HEK293 (cell line): ENCODE measurements at regions not wholly inside any gene's neighbourhood (a gene's known extent, or its start where the extent isn't known, plus 50 kb on each side); places are given as distances from the start of the nearest gene placed in this dataset.

Experiments
- CTCF ChIA-PET: fragments of 350-600 bp; formaldehyde crosslinking; extraction: SDS; loops from one replicate; lab custom pipeline; 2021; ENCODE audit warnings: antibody characterized with exemption; lab: Yijun Ruan, JAX
- POLR2A ChIA-PET: fragments of 300-600 bp; formaldehyde crosslinking; extraction: SDS; loops from one replicate; lab custom pipeline; 2020; ENCODE audit warnings: antibody characterized with exemption, inconsistent platforms; lab: Yijun Ruan, JAX
- H3K27ac ChIP-seq: fragments of 200-500 bp; sonication (Bioruptor generic); 2 replicates; pipeline ENCODE4 v1.5.1; 2014; ENCODE audit warnings: low read depth, low read length, control low read depth, inconsistent platforms; ENCODE audit errors: extremely low read depth
- H3K36me3 ChIP-seq, 2 experiments: fragments of 200-500 bp in 1 of 2; sonication (Bioruptor generic) in 1 of 2; 1 replicate in 1 of 2; 2 replicates in 1 of 2; pipeline ENCODE4 v1.5.1; 2014 to 2017; ENCODE audit warnings: inconsistent platforms in 2 of 2, low read length in 2 of 2; ENCODE audit not compliant: control insufficient read depth in 2 of 2, insufficient read depth in 1 of 2
- H3K4me1 ChIP-seq: fragments of 200-500 bp; sonication (Bioruptor generic); 2 replicates; pipeline ENCODE4 v1.5.1; 2014; ENCODE audit warnings: mild to moderate bottlenecking, low read length, inconsistent platforms; ENCODE audit not compliant: control insufficient read depth, insufficient read depth
- H3K4me3 ChIP-seq: 2 replicates; pipeline ENCODE4 v1.5.1; 2011; ENCODE audit warnings: low read depth, mild to moderate bottlenecking, control low read depth, low read length, moderate library complexity
- H3K9me3 ChIP-seq: fragments of 200-500 bp; sonication (Bioruptor generic); 2 replicates; pipeline ENCODE4 v1.5.1; 2014; ENCODE audit warnings: low read depth, low read length, inconsistent platforms; ENCODE audit not compliant: control insufficient read depth, insufficient read depth
- RBAK ChIP-seq: fragments of 450-650 bp; formaldehyde crosslinking; IDR thresholded peaks from 2 replicates; pipeline ENCODE4 v1.5.1; 2016; ENCODE audit warnings: missing biosample characterization, missing genetic modification characterization
- SALL2 ChIP-seq: fragments of 450-650 bp; formaldehyde crosslinking; IDR thresholded peaks from 2 replicates; pipeline ENCODE4 v1.5.0; 2017; ENCODE audit warnings: missing biosample characterization, mild to moderate bottlenecking, missing genetic modification characterization, borderline replicate concordance
- ZBTB17 ChIP-seq: fragments of 450-650 bp; formaldehyde crosslinking; IDR thresholded peaks from 2 replicates; pipeline ENCODE4 v1.5.1; 2016; ENCODE audit warnings: missing biosample characterization, missing genetic modification characterization
- ZBTB48 ChIP-seq: fragments of 450-650 bp; formaldehyde crosslinking; IDR thresholded peaks from 2 replicates; pipeline ENCODE4 v1.5.1; 2016; ENCODE audit warnings: missing biosample characterization, missing genetic modification characterization
- ZFHX2 ChIP-seq: fragments of 450-650 bp; formaldehyde crosslinking; conservative IDR thresholded peaks from 2 replicates; pipeline ENCODE4 v1.5.1; 2016; ENCODE audit warnings: missing biosample characterization, missing genetic modification characterization
- ZNF140 ChIP-seq: fragments of 450-650 bp; formaldehyde crosslinking; IDR thresholded peaks from 2 replicates; pipeline ENCODE4 v1.5.1; 2016; ENCODE audit warnings: missing biosample characterization, missing genetic modification characterization
- ZNF155 ChIP-seq: fragments of 450-650 bp; formaldehyde crosslinking; IDR thresholded peaks from 2 replicates; pipeline ENCODE4 v1.5.1; 2016; ENCODE audit warnings: missing biosample characterization, missing genetic modification characterization
- ZNF221 ChIP-seq: fragments of 450-650 bp; formaldehyde crosslinking; IDR thresholded peaks from 2 replicates; pipeline ENCODE4 v1.5.1; 2017; ENCODE audit warnings: missing biosample characterization, missing genetic modification characterization, borderline replicate concordance
- ZNF223 ChIP-seq: fragments of 450-650 bp; formaldehyde crosslinking; IDR thresholded peaks from 2 replicates; pipeline ENCODE4 v1.5.1; 2016; ENCODE audit warnings: missing biosample characterization, missing genetic modification characterization
- ZNF239 ChIP-seq: fragments of 450-650 bp; formaldehyde crosslinking; IDR thresholded peaks from 2 replicates; pipeline ENCODE4 v1.5.1; 2016; ENCODE audit warnings: missing biosample characterization, missing genetic modification characterization
- ZNF292 ChIP-seq: fragments of 450-650 bp; formaldehyde crosslinking; IDR thresholded peaks from 2 replicates; pipeline ENCODE4 v1.5.1; 2016; ENCODE audit warnings: low read depth, missing biosample characterization, missing genetic modification characterization, borderline replicate concordance
- ZNF341 ChIP-seq: fragments of 450-650 bp; formaldehyde crosslinking; IDR thresholded peaks from 2 replicates; pipeline ENCODE4; 2016; ENCODE audit warnings: low read depth, missing biosample characterization, missing genetic modification characterization
- ZNF394 ChIP-seq: fragments of 450-650 bp; formaldehyde crosslinking; IDR thresholded peaks from 2 replicates; pipeline ENCODE4 v1.5.1; 2016; ENCODE audit warnings: missing biosample characterization, missing genetic modification characterization, mild to moderate bottlenecking, moderate library complexity, borderline replicate concordance
- ZNF423 ChIP-seq: fragments of 450-650 bp; formaldehyde crosslinking; IDR thresholded peaks from 2 replicates; pipeline ENCODE4 v1.5.1; 2016; ENCODE audit warnings: missing biosample characterization, missing genetic modification characterization
- ZNF501 ChIP-seq: fragments of 450-650 bp; formaldehyde crosslinking; IDR thresholded peaks from 2 replicates; pipeline ENCODE4 v1.5.1; 2016; ENCODE audit warnings: missing biosample characterization, missing genetic modification characterization
- ZNF510 ChIP-seq: fragments of 450-650 bp; formaldehyde crosslinking; IDR thresholded peaks from 2 replicates; pipeline ENCODE4 v1.5.1; 2018; ENCODE audit warnings: mild to moderate bottlenecking, missing genetic modification characterization, missing biosample characterization; ENCODE audit not compliant: insufficient replicate concordance
- ZNF529 ChIP-seq: fragments of 450-650 bp; formaldehyde crosslinking; IDR thresholded peaks from 2 replicates; pipeline ENCODE4 v1.5.1; 2017; ENCODE audit warnings: missing genetic modification characterization, missing biosample characterization; ENCODE audit not compliant: insufficient replicate concordance
- ZNF555 ChIP-seq: fragments of 450-650 bp; formaldehyde crosslinking; conservative IDR thresholded peaks from 2 replicates; pipeline ENCODE4 v1.5.1; 2017; ENCODE audit warnings: missing biosample characterization, mild to moderate bottlenecking, missing genetic modification characterization, inconsistent platforms
- ZNF571 ChIP-seq: fragments of 450-650 bp; formaldehyde crosslinking; IDR thresholded peaks from 2 replicates; pipeline ENCODE4 v1.5.0; 2017; ENCODE audit warnings: missing biosample characterization, missing genetic modification characterization
- ZNF596 ChIP-seq: fragments of 450-650 bp; IDR thresholded peaks from 2 replicates; pipeline ENCODE4 v1.5.0; 2018; ENCODE audit warnings: missing biosample characterization, mild to moderate bottlenecking, missing genetic modification characterization, moderate library complexity
- ZNF626 ChIP-seq: fragments of 450-650 bp; sonication (Bioruptor Pico); formaldehyde crosslinking; IDR thresholded peaks from 2 replicates; pipeline ENCODE4 v1.5.1; 2018; ENCODE audit warnings: missing biosample characterization, missing genetic modification characterization, inconsistent platforms
- ZSCAN16 ChIP-seq: fragments of 450-650 bp; formaldehyde crosslinking; IDR thresholded peaks from 2 replicates; pipeline ENCODE4 v1.5.1; 2016; ENCODE audit warnings: missing biosample characterization, missing genetic modification characterization
- ZSCAN23 ChIP-seq: fragments of 450-650 bp; formaldehyde crosslinking; IDR thresholded peaks from 2 replicates; pipeline ENCODE4 v1.5.1; 2016; ENCODE audit warnings: missing biosample characterization, missing genetic modification characterization
- TF ChIP-seq, protein P1 (sequence below): fragments of 450-650 bp; formaldehyde crosslinking; IDR thresholded peaks from 2 replicates; pipeline ENCODE4 v1.5.1; 2016; ENCODE audit warnings: missing biosample characterization, missing genetic modification characterization
- TF ChIP-seq, protein P2 (sequence below): fragments of 450-650 bp; formaldehyde crosslinking; conservative IDR thresholded peaks from 2 replicates; pipeline ENCODE4 v1.5.1; 2016; ENCODE audit warnings: low read depth, missing biosample characterization, missing genetic modification characterization
- TF ChIP-seq, protein P3 (sequence below): fragments of 450-650 bp; formaldehyde crosslinking; IDR thresholded peaks from 2 replicates; pipeline ENCODE4 v1.5.0; 2017; ENCODE audit warnings: missing biosample characterization, missing genetic modification characterization, borderline replicate concordance

DNA sequence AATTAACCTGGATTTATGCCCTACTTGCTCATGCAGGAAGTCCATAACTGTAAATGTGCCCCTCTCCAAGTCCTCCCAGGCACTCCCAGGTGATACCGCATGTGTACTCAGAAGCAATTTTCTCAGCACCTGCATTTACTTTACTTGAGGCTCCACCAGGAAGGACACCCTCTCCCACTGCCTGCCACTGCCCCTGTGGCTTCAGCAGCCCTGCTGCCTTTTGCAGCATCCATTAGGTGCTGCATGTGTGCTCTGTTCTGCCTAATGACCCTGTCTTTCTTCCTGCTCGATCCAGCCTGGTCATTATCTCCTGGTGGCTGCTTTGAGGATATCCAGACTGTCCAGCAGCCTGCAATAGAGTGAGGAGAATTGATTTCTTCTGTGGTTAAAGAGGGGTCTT lies 107.6 kb upstream of the SEMA6D start:
- ChIA-PET CTCF (interaction anchor here (0.6 kb wide), 1 partner anchor 39 kb away, joined by 3 read pairs; no protein-coding TSS in a partner anchor), POLR2A (no interaction called here)
- TF ChIP-seq ZNF555 (tag by site-specific recombination) (no peak), ZNF423 (tag by site-specific recombination) (no peak), ZNF501 (no peak), ZNF596 (tag by site-specific recombination) (no peak), ZNF292 (tag by site-specific recombination) (no peak), ZBTB48 (tag by site-specific recombination) (no peak), ZNF223 (tag by site-specific recombination) (no peak), ZNF341 (tag by site-specific recombination) (no peak), ZNF155 (tag by site-specific recombination) (no peak), ZNF221 (tag by site-specific recombination) (no peak), ZNF140 (tag by site-specific recombination) (no peak), RBAK (tag by site-specific recombination) (no peak), SALL2 (tag by site-specific recombination) (no peak)
- TF ChIP-seq, protein P1, sequence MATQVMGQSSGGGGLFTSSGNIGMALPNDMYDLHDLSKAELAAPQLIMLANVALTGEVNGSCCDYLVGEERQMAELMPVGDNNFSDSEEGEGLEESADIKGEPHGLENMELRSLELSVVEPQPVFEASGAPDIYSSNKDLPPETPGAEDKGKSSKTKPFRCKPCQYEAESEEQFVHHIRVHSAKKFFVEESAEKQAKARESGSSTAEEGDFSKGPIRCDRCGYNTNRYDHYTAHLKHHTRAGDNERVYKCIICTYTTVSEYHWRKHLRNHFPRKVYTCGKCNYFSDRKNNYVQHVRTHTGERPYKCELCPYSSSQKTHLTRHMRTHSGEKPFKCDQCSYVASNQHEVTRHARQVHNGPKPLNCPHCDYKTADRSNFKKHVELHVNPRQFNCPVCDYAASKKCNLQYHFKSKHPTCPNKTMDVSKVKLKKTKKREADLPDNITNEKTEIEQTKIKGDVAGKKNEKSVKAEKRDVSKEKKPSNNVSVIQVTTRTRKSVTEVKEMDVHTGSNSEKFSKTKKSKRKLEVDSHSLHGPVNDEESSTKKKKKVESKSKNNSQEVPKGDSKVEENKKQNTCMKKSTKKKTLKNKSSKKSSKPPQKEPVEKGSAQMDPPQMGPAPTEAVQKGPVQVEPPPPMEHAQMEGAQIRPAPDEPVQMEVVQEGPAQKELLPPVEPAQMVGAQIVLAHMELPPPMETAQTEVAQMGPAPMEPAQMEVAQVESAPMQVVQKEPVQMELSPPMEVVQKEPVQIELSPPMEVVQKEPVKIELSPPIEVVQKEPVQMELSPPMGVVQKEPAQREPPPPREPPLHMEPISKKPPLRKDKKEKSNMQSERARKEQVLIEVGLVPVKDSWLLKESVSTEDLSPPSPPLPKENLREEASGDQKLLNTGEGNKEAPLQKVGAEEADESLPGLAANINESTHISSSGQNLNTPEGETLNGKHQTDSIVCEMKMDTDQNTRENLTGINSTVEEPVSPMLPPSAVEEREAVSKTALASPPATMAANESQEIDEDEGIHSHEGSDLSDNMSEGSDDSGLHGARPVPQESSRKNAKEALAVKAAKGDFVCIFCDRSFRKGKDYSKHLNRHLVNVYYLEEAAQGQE = no peak

DNA sequence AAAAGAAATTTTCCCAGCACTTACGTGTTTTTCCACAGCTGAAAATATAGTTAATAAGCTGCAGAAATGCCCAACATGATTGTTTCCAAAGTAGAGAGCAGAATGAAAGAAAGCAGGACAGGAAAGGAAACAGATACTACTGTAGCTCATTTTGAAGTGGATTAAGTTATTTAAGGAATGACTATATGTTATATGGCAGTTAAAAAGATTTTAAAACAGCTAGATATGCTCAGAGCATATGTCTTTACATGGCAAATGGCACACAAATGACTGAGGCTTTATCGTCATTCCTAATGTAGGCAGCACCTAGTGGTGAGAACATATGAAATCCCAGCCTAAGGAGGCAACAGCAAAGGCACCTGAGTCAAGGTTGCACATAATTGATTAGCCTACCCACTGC lies 106.6 kb upstream of the SEMA6D start:
- Histone ChIP-seq H3K36me3 (no peaks in the 10 kb centered on the region), H3K4me3 (no peak overlapping the region), H3K9me3 (no peaks in the 10 kb centered on the region), H3K4me1 (peaks cover 4% of the 10 kb centered on the region; the same call in 1 of the 2 replicates), H3K27ac (no peak overlapping the region)
- CTCF ChIA-PET = no interaction called here
- POLR2A ChIA-PET = interaction anchor here (0.7 kb wide), 1 partner anchor 24 kb away, joined by 4 read pairs; no protein-coding TSS in a partner anchor
- TF ChIP-seq ZNF571 = no peak
- no peak for TF ChIP-seq ZNF626
- no peak for TF ChIP-seq ZBTB17 (tag by site-specific recombination)
- no peak for TF ChIP-seq ZNF239 (tag by site-specific recombination)
- TF ChIP-seq ZNF221 (tag by site-specific recombination) = no peak
- TF ChIP-seq ZSCAN16 (tag by site-specific recombination) = no peak
- TF ChIP-seq ZNF394 (tag by site-specific recombination) = no peak
- TF ChIP-seq, protein P2, sequence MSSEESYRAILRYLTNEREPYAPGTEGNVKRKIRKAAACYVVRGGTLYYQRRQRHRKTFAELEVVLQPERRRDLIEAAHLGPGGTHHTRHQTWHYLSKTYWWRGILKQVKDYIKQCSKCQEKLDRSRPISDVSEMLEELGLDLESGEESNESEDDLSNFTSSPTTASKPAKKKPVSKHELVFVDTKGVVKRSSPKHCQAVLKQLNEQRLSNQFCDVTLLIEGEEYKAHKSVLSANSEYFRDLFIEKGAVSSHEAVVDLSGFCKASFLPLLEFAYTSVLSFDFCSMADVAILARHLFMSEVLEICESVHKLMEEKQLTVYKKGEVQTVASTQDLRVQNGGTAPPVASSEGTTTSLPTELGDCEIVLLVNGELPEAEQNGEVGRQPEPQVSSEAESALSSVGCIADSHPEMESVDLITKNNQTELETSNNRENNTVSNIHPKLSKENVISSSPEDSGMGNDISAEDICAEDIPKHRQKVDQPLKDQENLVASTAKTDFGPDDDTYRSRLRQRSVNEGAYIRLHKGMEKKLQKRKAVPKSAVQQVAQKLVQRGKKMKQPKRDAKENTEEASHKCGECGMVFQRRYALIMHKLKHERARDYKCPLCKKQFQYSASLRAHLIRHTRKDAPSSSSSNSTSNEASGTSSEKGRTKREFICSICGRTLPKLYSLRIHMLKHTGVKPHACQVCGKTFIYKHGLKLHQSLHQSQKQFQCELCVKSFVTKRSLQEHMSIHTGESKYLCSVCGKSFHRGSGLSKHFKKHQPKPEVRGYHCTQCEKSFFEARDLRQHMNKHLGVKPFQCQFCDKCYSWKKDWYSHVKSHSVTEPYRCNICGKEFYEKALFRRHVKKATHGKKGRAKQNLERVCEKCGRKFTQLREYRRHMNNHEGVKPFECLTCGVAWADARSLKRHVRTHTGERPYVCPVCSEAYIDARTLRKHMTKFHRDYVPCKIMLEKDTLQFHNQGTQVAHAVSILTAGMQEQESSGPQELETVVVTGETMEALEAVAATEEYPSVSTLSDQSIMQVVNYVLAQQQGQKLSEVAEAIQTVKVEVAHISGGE (tag by site-specific recombination) = no peak
- no peak for TF ChIP-seq ZNF510
- no peak for TF ChIP-seq ZNF529 (tag by site-specific recombination)
- TF ChIP-seq ZSCAN23 = no peak
- no peak for TF ChIP-seq ZFHX2 (tag by site-specific recombination)
- TF ChIP-seq, protein P3, sequence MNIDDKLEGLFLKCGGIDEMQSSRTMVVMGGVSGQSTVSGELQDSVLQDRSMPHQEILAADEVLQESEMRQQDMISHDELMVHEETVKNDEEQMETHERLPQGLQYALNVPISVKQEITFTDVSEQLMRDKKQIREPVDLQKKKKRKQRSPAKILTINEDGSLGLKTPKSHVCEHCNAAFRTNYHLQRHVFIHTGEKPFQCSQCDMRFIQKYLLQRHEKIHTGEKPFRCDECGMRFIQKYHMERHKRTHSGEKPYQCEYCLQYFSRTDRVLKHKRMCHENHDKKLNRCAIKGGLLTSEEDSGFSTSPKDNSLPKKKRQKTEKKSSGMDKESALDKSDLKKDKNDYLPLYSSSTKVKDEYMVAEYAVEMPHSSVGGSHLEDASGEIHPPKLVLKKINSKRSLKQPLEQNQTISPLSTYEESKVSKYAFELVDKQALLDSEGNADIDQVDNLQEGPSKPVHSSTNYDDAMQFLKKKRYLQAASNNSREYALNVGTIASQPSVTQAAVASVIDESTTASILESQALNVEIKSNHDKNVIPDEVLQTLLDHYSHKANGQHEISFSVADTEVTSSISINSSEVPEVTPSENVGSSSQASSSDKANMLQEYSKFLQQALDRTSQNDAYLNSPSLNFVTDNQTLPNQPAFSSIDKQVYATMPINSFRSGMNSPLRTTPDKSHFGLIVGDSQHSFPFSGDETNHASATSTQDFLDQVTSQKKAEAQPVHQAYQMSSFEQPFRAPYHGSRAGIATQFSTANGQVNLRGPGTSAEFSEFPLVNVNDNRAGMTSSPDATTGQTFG = no peak

More for the DNA sequence above, 107.6 kb upstream of the SEMA6D start:
- no peak overlapping the region; the same call in 1 of the 2 replicates for H3K27ac ChIP-seq
- H3K4me1 ChIP-seq = peaks cover 4% of the 10 kb centered on the region; the same call in 1 of the 2 replicates
- no peaks in the 10 kb centered on the region for H3K36me3 ChIP-seq
- H3K4me3 ChIP-seq = no peak overlapping the region
- no peaks in the 10 kb centered on the region for H3K9me3 ChIP-seq
